ENCODE measurements at regions not wholly inside any gene's neighbourhood (a gene's known extent, or its start where the extent isn't known, plus 50 kb on each side); places are given as distances from the start of the nearest gene placed in this dataset.
A peak's percentile ranks its signal among the peaks of the same experiment; 100 is the strongest.

- DNase-seq (ENCODE audit: low read depth, low spot score) = no peak
These were observed 232.4 kb downstream of the NFKBIZ start for GRCh38 chr3:102081572-102082289.

- no peak for DNase-seq (ENCODE audit: low read depth, low spot score)
These were observed 234.2 kb downstream of the NFKBIZ start for GRCh38 chr3:102083473-102083872.

- no peak for DNase-seq (ENCODE audit: low read depth, low spot score)
These were observed 234.7 kb downstream of the NFKBIZ start for GRCh38 chr3:102084006-102084405.

DNA sequence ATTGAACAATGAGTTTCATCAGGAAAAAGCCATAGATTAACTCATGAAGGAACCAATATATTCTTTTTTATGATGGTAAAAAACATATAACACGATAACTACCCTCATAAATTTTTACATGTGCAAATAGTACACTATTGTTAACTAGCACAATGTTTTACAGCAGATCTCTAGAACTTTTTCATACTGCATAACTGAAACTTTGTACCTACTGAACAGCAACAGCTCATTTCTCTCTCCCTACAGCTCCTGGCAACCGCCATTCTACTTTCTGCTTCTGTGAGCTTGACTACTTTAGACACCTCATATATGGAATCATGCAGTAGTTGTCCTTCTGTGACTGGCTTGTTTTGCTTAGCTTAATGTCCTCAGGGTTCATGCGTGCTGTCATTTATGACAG, 235.4 kb downstream of the NFKBIZ start:
- no peak for DNase-seq (ENCODE audit: low read depth, low spot score)

DNA sequence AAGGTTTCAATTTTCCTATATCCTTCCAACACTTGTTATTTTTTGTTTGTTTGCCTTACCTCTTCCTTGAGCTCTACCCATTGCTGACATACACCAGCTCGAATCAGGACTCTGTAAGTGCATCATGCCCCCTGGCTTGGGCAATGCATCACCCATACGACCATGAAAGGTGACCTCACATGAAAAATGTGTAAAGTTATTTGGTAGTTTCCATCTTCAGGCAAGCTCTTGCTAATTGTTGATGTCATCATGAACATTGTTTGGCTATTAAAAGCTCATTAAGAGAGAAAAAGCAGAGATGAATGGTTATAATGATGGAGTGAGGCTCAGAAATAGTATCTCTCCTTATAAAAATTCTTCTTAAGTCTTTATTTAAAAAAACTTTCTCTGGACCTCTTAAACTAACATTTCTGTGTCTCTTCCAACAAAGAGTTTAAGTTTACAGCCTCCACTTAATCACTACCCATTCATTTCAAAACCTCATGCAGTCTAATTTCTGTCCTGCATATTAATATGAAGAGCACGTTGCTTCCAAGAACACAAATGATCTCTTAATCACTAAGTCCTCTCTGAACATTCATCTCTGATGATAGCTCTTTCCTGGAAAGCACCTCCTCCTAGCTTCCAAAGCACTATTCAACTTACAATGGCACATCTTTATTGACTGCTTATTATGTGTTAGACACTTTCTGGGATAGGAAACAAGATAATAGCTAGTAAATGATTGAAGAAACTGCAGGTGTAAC, 236.3 kb downstream of the NFKBIZ start:
- no peak for DNase-seq (ENCODE audit: low read depth, low spot score)

DNA sequence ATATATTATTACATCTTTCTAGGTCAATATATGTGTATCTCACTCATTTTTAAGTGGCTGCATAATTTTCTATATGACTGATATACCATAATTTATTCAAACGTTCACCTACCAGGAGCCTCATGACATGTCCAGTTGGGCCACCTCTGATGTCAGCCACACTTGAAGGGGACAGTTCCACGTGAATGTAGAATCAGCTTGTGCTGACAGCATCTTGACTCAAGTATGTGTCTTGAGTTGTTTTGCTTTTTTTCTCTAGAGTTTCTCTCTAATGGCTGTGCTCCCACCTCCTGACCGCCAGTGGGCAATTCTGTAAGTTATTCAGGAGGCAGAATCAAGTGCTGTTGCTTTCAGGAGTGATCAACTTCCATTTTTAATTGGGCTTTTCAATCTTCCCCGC, 237.9 kb downstream of the NFKBIZ start:
- no peak for DNase-seq (ENCODE audit: low read depth, low spot score)

DNA sequence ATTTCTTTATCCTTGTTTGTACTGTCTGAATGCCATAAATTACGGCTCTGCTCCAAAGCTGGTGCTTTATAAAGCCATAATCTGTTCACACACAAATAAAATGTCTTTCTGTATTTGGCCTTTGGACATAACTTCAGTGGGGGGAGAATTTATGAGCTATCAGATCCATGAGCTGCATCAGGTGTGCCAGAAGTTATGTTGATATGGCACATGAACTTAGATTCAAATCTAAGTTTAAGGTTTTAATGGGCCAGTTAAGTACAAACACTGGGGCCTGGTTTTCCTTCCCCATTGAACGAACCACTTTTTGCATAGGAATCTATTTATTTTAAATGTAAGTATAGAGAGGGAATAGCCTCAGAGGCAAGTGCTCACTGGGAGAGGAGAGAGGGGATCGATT, 239.9 kb downstream of the NFKBIZ start:
- no peak for DNase-seq (ENCODE audit: low read depth, low spot score)

DNA sequence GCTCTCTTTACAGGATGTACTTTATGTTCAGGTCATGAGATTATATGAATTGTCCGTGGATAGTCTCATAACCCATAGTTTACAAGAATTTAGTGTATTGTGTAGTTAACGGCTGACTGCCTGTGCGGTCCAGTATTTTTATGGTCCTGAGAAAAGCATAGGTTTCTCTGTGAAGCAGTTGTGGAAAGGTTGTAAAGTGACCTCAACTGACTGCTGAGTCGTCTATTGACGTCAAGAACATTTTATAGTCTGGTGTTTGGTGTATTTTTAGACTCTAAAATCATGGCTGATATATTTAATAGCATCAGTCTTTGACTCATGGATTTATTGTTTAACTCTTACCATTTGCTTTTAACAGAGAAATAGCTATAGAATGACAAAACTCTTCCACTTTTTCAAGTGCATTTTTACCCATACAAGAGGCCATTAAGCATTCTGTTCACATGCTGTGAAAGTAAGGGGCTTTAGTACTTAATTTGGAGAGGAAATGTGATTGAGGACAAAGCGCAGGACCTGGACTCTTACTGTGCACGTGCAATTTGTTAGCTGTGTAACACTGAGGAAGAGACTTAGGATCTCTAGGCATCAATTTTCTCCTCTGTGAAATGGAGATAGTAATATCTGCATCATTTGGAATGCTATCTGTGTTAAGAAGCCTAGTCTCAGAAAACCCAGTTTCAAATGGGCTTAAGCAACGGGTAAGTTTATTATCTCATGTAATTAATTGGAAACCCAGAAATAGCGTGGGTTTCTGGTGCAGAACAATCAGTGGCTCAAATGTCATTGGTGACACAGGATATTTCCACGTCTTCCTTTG, 240.8 kb downstream of the NFKBIZ start:
- DNase-seq (ENCODE audit: low read depth, low spot score) = peak; percentile 30

- DNase-seq (ENCODE audit: low read depth, low spot score) = no peak
These were observed 241.4 kb downstream of the NFKBIZ start for GRCh38 chr3:102090721-102091045.

GRCh38 chr3:102091358-102091757, 242.0 kb downstream of the NFKBIZ start:
- DNase-seq (ENCODE audit: low read depth, low spot score) = no peak

DNA sequence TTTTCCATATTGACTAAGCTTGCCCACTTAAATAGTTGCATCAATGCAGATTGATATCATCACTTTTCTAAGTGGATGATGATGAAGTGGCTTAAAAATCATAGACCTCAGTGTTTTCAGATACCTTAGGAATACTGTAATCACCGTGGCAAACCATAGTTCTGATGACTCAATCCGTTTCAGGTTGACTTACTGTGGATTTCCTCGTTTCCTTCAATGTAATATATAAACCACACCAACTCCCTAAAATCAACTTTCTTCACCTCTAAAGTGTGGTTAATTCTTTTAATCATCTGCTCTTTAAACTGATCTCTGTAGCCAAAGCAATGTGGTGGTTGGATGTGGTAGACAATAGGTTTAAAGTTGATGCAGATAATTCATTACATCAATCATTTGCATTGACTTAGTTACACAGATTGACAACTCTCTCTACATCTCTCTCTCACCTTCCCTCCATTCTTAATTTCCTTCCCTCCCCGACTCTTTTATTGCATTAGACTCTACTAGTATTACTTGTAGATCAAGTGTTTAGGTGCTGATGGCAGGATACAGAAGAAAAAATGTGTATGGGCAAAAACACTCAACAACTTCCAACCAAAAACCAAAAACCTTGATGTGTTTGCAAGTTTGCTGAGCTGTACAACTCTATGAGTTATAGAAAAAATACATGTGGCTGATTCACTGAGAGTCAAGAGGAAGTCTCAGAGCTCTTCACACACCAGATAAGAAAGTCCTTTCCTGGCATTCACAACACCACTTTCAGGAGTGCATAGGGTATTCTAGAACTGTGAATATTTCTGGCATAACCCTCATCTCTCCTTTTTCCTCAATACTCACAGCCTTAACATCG, 243.5 kb downstream of the NFKBIZ start:
- DNase-seq (ENCODE audit: low read depth, low spot score) = no peak

- no peak for DNase-seq (ENCODE audit: low read depth, low spot score)
These were observed 245.2 kb downstream of the NFKBIZ start for GRCh38 chr3:102094506-102094905.

DNA sequence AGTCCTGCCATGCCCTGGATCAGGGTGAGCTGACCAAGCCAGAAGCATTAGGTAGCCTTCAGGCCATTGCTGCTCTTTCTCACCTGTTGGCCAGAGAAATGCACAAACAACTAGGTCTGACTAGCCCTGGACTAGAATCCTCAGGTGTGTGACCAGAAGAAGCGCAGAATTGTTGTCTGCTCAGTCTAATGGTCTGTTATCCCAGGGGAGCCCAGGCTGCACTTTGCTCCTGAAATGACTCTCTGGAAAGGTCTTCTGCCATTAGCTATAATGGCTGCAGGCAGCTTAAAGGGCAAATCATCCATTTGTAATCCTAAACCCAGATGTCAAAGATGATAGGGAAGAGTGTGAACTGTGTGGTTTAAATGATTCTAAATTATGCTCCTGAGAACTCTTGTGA, 246.1 kb downstream of the NFKBIZ start:
- no peak for DNase-seq (ENCODE audit: low read depth, low spot score)

GRCh38 chr3:102096066-102096465, 246.8 kb downstream of the NFKBIZ start:
- DNase-seq (ENCODE audit: low read depth, low spot score) = no peak

DNA sequence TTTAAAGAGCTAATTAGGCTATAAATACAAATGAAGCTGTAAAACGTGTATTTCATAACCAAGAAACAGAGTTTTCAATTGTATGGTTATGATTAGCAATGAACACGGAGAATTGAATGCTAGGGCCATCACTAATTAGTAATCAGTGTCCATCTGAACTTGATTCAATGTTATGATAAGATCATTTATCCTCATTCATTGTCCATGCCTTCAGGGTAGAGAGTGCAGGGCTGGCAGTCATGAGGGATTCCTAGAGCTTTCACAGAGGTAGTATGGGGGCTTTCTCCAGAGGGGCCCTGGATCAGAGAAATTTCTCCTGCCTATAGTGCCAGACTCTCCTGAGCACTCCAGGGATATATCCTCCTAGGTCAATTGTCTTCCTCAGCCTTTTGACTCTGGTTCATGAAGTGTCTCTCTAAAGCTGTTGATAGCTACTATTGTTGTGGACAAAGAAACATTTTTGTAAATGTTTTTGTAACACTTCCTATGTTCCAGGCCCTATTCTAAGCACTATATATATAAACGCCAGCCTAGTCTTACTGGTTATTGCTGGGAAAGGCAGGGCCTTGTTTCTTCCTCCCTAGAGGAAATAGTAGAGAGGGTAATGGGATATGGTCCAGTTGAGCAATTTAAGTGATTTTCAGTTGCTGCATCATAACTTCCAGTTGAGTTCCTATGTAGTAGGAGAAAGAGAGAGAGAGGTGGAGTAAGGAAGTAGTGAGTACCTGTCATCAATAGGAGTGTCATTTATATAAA, 249.0 kb downstream of the NFKBIZ start:
- DNase-seq (ENCODE audit: low read depth, low spot score) = no peak

DNA sequence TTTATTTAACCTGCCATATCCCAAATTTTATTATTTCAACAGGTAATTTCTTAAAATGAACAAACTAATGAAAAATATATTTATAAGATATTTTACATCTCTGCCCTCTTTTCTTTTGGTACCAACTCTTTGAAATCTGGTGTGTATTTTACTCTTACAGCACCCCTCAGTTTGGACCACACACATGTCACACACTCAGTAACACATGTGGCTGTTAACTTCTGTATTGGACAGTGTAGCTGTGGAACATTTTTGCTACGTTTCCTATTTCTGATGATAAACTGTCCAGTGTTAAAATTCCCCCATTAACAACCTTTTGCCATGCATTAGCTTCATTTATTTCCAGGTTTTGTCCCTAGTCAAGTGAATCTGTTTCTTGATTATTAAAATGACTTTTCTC, 250.6 kb downstream of the NFKBIZ start:
- no peak for DNase-seq (ENCODE audit: low read depth, low spot score)

- DNase-seq (ENCODE audit: low read depth, low spot score) = no peak
These were observed 253.1 kb downstream of the NFKBIZ start for GRCh38 chr3:102102394-102102793.

- no peak for DNase-seq (ENCODE audit: low read depth, low spot score)
These were observed 254.7 kb downstream of the NFKBIZ start for GRCh38 chr3:102104033-102104432.

GRCh38 chr3:102105193-102105592, 255.9 kb downstream of the NFKBIZ start:
- DNase-seq (ENCODE audit: low read depth, low spot score) = no peak

DNA sequence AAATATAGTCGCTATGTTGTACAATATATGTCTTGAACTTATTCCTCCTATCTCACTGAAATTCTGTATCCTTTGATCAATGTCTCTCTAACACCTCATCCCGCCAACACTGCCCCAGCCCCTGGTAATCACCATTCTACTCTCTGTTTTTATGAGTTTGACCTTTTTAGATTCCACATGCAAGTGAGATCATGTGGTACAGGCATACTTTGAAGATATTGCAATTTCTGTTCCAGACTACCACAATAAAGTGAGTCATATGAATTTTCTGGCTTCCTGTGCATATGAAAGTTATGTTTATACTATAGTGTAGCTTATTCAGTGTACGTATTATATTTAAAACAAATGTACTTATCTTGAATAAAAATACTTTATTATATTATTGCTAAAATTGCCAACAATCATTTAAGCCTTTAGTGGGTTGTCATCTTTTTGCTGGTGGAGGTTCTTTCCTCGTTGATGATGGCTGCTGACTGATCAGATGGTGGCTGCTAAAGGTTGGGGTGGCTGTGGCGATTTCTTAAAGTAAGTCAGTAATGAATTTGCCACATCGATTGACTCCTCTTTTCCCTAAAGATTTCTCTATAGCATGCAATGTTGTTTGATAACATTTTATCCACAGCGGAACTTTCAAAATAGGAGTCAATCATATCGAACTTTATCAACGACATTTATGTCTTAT, 257.2 kb downstream of the NFKBIZ start:
- no peak for DNase-seq (ENCODE audit: low read depth, low spot score)
